ENCODE measurements at regions not wholly inside any gene's neighbourhood (a gene's known extent, or its start where the extent isn't known, plus 50 kb on each side); places are given as distances from the start of the nearest gene placed in this dataset.
"Not testable (repeated sequence)": the region's sequence is repeated elsewhere in the genome, so short reads cannot be mapped to it uniquely, and the experiment has no call there.

DNA sequence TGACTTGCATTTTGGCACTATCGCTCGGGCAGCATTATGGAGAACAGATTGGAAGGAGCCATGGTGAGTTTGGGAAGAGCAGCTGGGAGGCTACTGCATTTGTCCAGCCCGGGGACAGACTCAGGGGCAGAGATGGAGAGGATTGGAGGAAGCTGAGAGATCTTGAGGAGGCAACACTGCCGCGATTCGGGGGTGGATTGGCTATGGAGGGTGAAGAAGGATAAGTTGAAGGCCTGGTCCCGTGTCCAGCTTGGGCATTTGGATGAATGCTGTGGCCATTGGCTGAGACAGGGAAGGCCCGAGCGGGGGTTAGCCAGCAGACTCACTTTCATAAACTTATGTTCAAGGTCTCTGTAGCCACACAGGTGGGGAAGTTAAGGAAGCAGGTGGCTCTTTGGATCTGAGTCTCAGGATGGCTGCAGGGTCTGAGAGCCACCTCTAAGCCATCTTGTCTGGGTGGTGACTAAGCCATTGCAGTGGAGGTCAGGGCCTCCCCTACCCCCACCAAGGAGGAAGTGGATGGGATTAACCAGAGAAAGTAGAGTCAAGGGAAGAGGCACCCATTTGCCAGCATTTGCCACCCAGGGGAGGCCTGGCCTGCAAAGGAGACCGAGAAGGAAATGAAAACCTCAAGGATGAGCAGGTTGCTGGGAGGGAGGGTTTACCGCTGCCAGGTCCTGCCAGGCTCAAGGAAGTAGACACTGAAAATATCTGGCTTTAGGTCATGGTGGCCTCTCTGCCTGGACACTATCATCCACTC, 144.0 kb upstream of the TLE3 start:
- no peak for DNase-seq

GRCh38 chr15:70240820-70241430, 143.2 kb upstream of the TLE3 start:
- DNase-seq: no peak

GRCh38 chr15:70240082-70240481, 142.4 kb upstream of the TLE3 start:
- no peak for DNase-seq

- no peak for DNase-seq
These were observed 141.2 kb upstream of the TLE3 start for GRCh38 chr15:70238917-70239316.

- DNase-seq: no peak
These were observed 139.9 kb upstream of the TLE3 start for GRCh38 chr15:70237626-70238025.

- no peak for DNase-seq
These were observed 138.8 kb upstream of the TLE3 start for GRCh38 chr15:70236341-70237086.

- DNase-seq: no peak
These were observed 137.6 kb upstream of the TLE3 start for GRCh38 chr15:70235347-70235746.

- DNase-seq: no peak
These were observed 136.7 kb upstream of the TLE3 start for GRCh38 chr15:70234256-70234905.

DNA sequence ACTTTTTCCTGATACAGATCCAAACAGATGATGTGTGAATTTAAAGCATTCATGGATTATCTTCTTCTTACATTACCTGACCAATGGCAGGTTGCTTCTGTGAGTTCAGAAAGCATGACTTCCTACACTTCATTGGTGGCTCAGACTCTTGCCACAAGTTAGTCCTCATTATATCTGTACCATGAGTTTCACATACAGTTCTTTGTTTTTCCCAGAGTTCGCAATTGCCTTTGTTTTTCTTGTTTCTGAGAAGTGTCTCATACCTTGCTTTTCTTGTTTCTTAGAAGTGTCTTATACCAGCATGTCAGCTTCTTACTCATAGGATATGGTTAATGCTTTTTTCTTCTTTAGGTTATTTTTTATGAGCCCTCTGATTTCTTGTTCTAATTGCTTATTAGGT, 133.8 kb upstream of the TLE3 start:
- no peak for DNase-seq

GRCh38 chr15:70227918-70228317, 130.2 kb upstream of the TLE3 start:
- not testable (repeated sequence) for DNase-seq

- DNase-seq: no peak
These were observed 129.4 kb upstream of the TLE3 start for GRCh38 chr15:70227147-70227546.

GRCh38 chr15:70226337-70226980, 128.7 kb upstream of the TLE3 start:
- DNase-seq: no peak

GRCh38 chr15:70225416-70225815, 127.7 kb upstream of the TLE3 start:
- no peak for DNase-seq

- no peak for DNase-seq
These were observed 124.9 kb upstream of the TLE3 start for GRCh38 chr15:70222606-70223005.

GRCh38 chr15:70220490-70221096, 122.9 kb upstream of the TLE3 start:
- no peak for DNase-seq

- no peak for DNase-seq
These were observed 122.2 kb upstream of the TLE3 start for GRCh38 chr15:70219966-70220365.

DNA sequence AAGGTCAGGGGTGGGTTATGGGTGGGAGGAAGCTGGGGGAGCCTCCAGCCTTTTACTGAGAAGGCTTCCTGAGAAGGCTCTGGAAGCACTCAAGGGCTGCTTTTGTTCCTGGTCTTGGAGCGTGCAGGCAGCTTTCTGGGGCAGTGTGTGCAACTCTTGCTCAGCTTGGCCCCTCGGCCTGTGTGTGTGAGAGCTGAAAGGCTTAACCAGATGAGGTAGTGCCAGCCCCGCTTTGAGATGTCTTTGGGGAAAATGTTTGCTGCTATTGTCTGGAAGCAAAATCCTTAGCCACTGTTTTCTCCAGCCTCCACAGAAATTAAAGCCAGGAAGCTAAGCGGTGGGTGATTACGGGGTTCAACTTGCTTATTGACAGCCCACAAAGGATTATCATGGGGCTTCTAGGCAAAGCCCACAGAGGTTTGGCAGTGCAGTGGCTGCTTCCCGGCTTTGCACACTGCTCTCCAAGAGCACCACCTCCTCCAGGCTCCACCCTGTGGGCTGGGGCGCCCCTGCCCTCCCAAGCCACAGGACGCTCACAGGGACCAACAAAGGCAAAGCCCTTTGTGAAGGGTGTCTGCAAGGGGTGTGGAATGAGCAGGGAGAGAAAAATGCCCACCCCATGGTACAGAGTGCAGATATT, 121.7 kb upstream of the TLE3 start:
- no peak for DNase-seq

GRCh38 chr15:70217226-70218160, 119.8 kb upstream of the TLE3 start:
- DNase-seq: no peak

GRCh38 chr15:70215951-70216350, 118.2 kb upstream of the TLE3 start:
- no peak for DNase-seq

DNA sequence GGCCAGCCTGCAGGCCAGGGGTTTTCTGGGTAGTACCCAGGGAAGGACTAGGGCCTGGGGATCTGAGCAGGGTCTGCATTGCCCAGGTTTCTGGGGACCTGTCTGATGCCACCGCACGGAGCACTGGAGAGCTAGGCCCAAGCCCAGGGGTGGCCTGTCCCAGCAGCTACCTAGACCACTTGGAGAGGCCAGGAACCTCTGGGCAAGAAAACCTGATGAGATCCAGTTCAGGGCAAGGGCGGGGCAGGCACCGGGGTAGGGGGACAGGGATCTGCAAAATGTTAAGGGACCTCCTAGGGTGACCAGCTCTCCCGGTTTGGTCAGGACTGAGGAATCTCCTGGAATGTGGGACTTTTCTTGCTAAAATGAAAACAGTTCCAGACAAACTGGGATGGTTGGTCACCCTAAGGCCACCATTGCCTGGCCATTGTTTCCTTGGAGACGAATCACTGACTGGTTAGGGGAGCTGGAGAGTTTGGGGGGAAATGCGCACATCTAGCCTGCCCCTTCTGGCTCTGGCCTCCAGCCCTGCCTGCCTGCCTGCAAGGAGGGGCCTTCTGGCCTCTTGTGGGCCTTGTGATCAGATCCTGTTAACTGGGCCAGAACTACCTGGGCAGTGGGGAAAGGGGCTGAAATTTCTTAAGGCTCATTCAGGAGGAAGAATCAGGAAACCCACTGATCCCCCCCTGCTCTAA, 117.4 kb upstream of the TLE3 start:
- no peak for DNase-seq

All from stimulated activated CD4-positive, alpha-beta T cell treated with anti-CD3 and anti-CD28 coated beads, Interleukin-4, amount 100 ng/mL, for 4 hours (primary cell).